ENCODE measurements at regions not wholly inside any gene's neighbourhood (a gene's known extent, or its start where the extent isn't known, plus 50 kb on each side); places are given as distances from the start of the nearest gene placed in this dataset.

GRCh38 chr3:177700117-177700516 is 502.8 kb upstream of the TBL1XR1 start (continued):
- TF ChIP-seq CTCF (IDR thresholded peaks at IDR 0.05; ENCODE audit: low read depth, low read length, missing input control) (no peak), ZBTB33 (IDR thresholded peaks at IDR 0.05) (no peak), RAD21 (IDR thresholded peaks at IDR 0.05) (no peak), RXRA (IDR thresholded peaks at IDR 0.05) (no peak), NR2F2 (IDR thresholded peaks at IDR 0.05) (no peak), ATF3 (IDR thresholded peaks at IDR 0.05) (no peak), HNF4G (IDR thresholded peaks at IDR 0.05) (no peak), EGR1 (IDR thresholded peaks at IDR 0.05; ENCODE audit: low read depth in 2 of 2) (no peak), YY1 (IDR thresholded peaks at IDR 0.05) (no peak)

- TF ChIP-seq GABPA (IDR thresholded peaks at IDR 0.05 in 1 of 2, conservative IDR thresholded peaks at IDR 0.05 in 1 of 2) = no peak
- no peak overlapping the region for H3K4me3 ChIP-seq (ENCODE audit: low read depth in 1 of 3, low read length in 3 of 3)
- H3K27me3 ChIP-seq (ENCODE audit: control insufficient read depth in 4 of 4, insufficient read depth in 4 of 4, low read length in 3 of 4) = no peaks in the 10 kb centered on the region
- WGBS = 94% methylated on average over 3 of the region's 3 CpGs
- no peak overlapping the region for H3K9ac ChIP-seq (ENCODE audit: low read depth in 1 of 2, low read length in 2 of 2)
- no peak for DNase-seq (ENCODE audit: low spot score)
- no peaks in the 10 kb centered on the region for H3K4me1 ChIP-seq (ENCODE audit: control insufficient read depth in 4 of 4, insufficient read depth in 4 of 4, low read length in 3 of 4)
- H3K9me3 ChIP-seq (ENCODE audit: control insufficient read depth in 4 of 4, low read length in 3 of 4) = no peaks in the 10 kb centered on the region
- no peak overlapping the region for H3K27ac ChIP-seq (ENCODE audit: low read depth in 1 of 2, low read length in 2 of 2)
- no peaks in the 10 kb centered on the region for H3K36me3 ChIP-seq (ENCODE audit: control insufficient read depth in 4 of 4, insufficient read depth in 3 of 4, low read depth in 1 of 4, low read length in 3 of 4)
Measured at GRCh38 chr3:177703788-177704187, 506.5 kb upstream of the TBL1XR1 start.

GRCh38 chr3:177705976-177706823 is 508.9 kb upstream of the TBL1XR1 start:
- no peak overlapping the region for H3K9ac ChIP-seq (ENCODE audit: low read depth in 1 of 2, low read length in 2 of 2)
- no peaks in the 10 kb centered on the region for H3K27me3 ChIP-seq (ENCODE audit: control insufficient read depth in 4 of 4, insufficient read depth in 4 of 4, low read length in 3 of 4)
- no peaks in the 10 kb centered on the region for H3K9me3 ChIP-seq (ENCODE audit: control insufficient read depth in 4 of 4, low read length in 3 of 4)
- no peaks in the 10 kb centered on the region for H3K4me1 ChIP-seq (ENCODE audit: control insufficient read depth in 4 of 4, insufficient read depth in 4 of 4, low read length in 3 of 4)
- no peak overlapping the region for H3K27ac ChIP-seq (ENCODE audit: low read depth in 1 of 2, low read length in 2 of 2)
- WGBS = 82% methylated on average over 4 of the region's 4 CpGs
- H3K4me3 ChIP-seq (ENCODE audit: low read depth in 1 of 3, low read length in 3 of 3) = no peak overlapping the region
- H3K36me3 ChIP-seq (ENCODE audit: control insufficient read depth in 4 of 4, insufficient read depth in 3 of 4, low read depth in 1 of 4, low read length in 3 of 4) = no peaks in the 10 kb centered on the region
- DNase-seq (ENCODE audit: low spot score) = no peak
- no peak for TF ChIP-seq CTCF (IDR thresholded peaks at IDR 0.05; ENCODE audit: low read depth, low read length, missing input control)
- TF ChIP-seq ATF3 (IDR thresholded peaks at IDR 0.05) = no peak
- TF ChIP-seq ZBTB33 (IDR thresholded peaks at IDR 0.05) = no peak
- no peak for TF ChIP-seq EGR1 (IDR thresholded peaks at IDR 0.05; ENCODE audit: low read depth in 2 of 2)
- no peak for TF ChIP-seq RXRA (IDR thresholded peaks at IDR 0.05)
- no peak for TF ChIP-seq YY1 (IDR thresholded peaks at IDR 0.05)
- no peak for TF ChIP-seq JUND (IDR thresholded peaks at IDR 0.05)
- TF ChIP-seq TAF1 (conservative IDR thresholded peaks at IDR 0.05) = no peak
- no peak for TF ChIP-seq HNF4A (conservative IDR thresholded peaks at IDR 0.05)
- TF ChIP-seq NR2F2 (IDR thresholded peaks at IDR 0.05) = no peak
- TF ChIP-seq REST (IDR thresholded peaks at IDR 0.05) = no peak
- TF ChIP-seq HNF4G (IDR thresholded peaks at IDR 0.05) = no peak
- no peak for TF ChIP-seq RAD21 (IDR thresholded peaks at IDR 0.05)
